GM23338 (cell line): ENCODE measurements at regions not wholly inside any gene's neighbourhood (a gene's known extent, or its start where the extent isn't known, plus 50 kb on each side); places are given as distances from the start of the nearest gene placed in this dataset.

Experiments
- EZH2 ChIP-seq: fragments of 200-600 bp; sonication (generic); IDR thresholded peaks from one replicate; pipeline ENCODE4 v1.8.0; 2017; ENCODE audit warnings: antibody characterized with exemption, mild to moderate bottlenecking, low read depth; ENCODE audit not compliant: unreplicated experiment
- EZH2phosphoT487 ChIP-seq: fragments of 200-600 bp; sonication (generic); IDR thresholded peaks from one replicate; pipeline ENCODE4 v1.8.1; 2018; ENCODE audit warnings: antibody characterized with exemption; ENCODE audit not compliant: unreplicated experiment
- JUNB ChIP-seq: IDR thresholded peaks from one replicate; pipeline ENCODE4 v1.6.1; 2016; ENCODE audit warnings: antibody characterized with exemption; ENCODE audit not compliant: unreplicated experiment
- TF ChIP-seq, protein P1 (sequence below), 2 experiments: fragments of 200-600 bp in 1 of 2; sonication (generic) in 1 of 2; conservative IDR thresholded peaks; 2 replicates each; pipeline versions ENCODE4 v1.5.1 to v1.6.1; 2016 to 2017; ENCODE audit warnings: antibody characterized with exemption in 2 of 2, low read depth in 2 of 2, mild to moderate bottlenecking in 2 of 2, moderate library complexity in 1 of 2

DNA sequence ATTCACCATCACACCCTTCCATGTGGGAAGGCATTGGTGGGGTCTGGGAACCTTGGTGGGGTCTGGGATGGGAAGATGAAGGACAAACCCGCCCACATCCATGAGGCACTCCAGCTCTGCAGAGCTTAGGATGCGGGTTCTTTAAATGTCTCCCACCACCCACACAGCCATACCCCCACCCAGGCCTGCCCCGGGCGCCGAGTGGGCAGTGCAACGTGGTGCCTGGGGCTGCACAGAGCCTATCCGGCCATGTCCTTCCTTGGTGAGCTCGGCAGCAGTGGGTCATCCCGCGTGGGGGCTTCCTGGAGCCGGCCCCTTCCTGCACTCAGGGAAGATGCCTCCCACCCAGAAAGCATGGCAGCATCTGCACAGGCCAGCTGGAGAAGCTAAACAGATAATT, 163.5 kb upstream of the TCERG1L start:
- TF ChIP-seq, protein P1, sequence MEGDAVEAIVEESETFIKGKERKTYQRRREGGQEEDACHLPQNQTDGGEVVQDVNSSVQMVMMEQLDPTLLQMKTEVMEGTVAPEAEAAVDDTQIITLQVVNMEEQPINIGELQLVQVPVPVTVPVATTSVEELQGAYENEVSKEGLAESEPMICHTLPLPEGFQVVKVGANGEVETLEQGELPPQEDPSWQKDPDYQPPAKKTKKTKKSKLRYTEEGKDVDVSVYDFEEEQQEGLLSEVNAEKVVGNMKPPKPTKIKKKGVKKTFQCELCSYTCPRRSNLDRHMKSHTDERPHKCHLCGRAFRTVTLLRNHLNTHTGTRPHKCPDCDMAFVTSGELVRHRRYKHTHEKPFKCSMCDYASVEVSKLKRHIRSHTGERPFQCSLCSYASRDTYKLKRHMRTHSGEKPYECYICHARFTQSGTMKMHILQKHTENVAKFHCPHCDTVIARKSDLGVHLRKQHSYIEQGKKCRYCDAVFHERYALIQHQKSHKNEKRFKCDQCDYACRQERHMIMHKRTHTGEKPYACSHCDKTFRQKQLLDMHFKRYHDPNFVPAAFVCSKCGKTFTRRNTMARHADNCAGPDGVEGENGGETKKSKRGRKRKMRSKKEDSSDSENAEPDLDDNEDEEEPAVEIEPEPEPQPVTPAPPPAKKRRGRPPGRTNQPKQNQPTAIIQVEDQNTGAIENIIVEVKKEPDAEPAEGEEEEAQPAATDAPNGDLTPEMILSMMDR (conservative IDR thresholded peaks at IDR 0.05; ENCODE audit: low read depth in 2 of 2) = no peak
- TF ChIP-seq EZH2 (no peak), JUNB (no peak), EZH2phosphoT487 (no peak)
